ENCODE measurements at regions not wholly inside any gene's neighbourhood (a gene's known extent, or its start where the extent isn't known, plus 50 kb on each side); places are given as distances from the start of the nearest gene placed in this dataset.
"Not testable (repeated sequence)": the region's sequence is repeated elsewhere in the genome, so short reads cannot be mapped to it uniquely, and the experiment has no call there.

GRCh38 chrX:126641076-126641475, 88.5 kb upstream of the DCAF12L1 start:
- not testable (repeated sequence) for DNase-seq (ENCODE audit: low read depth)

- DNase-seq (ENCODE audit: low read depth): peak; percentile 60
Measured at GRCh38 chrX:126655061-126655460, 102.4 kb upstream of the DCAF12L1 start.

- peak; percentile 81 for DNase-seq (ENCODE audit: low read depth)
Measured at GRCh38 chrX:126658447-126658846, 105.8 kb upstream of the DCAF12L1 start.

- no peak for DNase-seq (ENCODE audit: low read depth)
Measured at GRCh38 chrX:126670258-126670657, 117.6 kb upstream of the DCAF12L1 start.

- DNase-seq (ENCODE audit: low read depth): not testable (repeated sequence)
Measured at GRCh38 chrX:126673366-126673765, 120.8 kb upstream of the DCAF12L1 start.

- DNase-seq (ENCODE audit: low read depth): not testable (repeated sequence)
Measured at GRCh38 chrX:126673816-126674491, 121.3 kb upstream of the DCAF12L1 start.

- DNase-seq (ENCODE audit: low read depth): no peak
Measured at GRCh38 chrX:126695375-126695896, 124.1 kb upstream of the PRR32 start.

- DNase-seq (ENCODE audit: low read depth): no peak
Measured at GRCh38 chrX:126697091-126697490, 122.4 kb upstream of the PRR32 start.

- DNase-seq (ENCODE audit: low read depth): peak; percentile 71
Measured at GRCh38 chrX:126701380-126701779, 118.1 kb upstream of the PRR32 start.

- DNase-seq (ENCODE audit: low read depth): peak; percentile 20
Measured at GRCh38 chrX:126718440-126718839, 101.1 kb upstream of the PRR32 start.

- no peak for DNase-seq (ENCODE audit: low read depth)
Measured at GRCh38 chrX:126719208-126719607, 100.3 kb upstream of the PRR32 start.

- no peak for DNase-seq (ENCODE audit: low read depth)
Measured at GRCh38 chrX:126723881-126724280, 95.6 kb upstream of the PRR32 start.

GRCh38 chrX:126733874-126734273, 85.7 kb upstream of the PRR32 start:
- no peak for DNase-seq (ENCODE audit: low read depth)

All from HT1080 (cell line).